HCT116 (cell line): ENCODE measurements at regions not wholly inside any gene's neighbourhood (a gene's known extent, or its start where the extent isn't known, plus 50 kb on each side); places are given as distances from the start of the nearest gene placed in this dataset.

Source experiments
- ATAC-seq: fragments of 200-7000 bp; cut with Tn5 transposase; 2 replicates; pipeline ENCODE4 v1.9.1; 2020; ENCODE audit warnings: mild to moderate bottlenecking, moderate library complexity
- BruUV-seq: library from RNA; stranded (reverse); fragments of 400-500 nt; replicated peaks from 2 replicates; lab custom pipeline; 2021; lab: Mats Ljungman, UMichigan
- CTCF ChIA-PET: fragments of 300-600 bp; sonication (Branson Sonifier 250); formaldehyde crosslinking; loops from one replicate; lab custom pipeline; 2021; ENCODE audit warnings: antibody characterized with exemption; lab: Charles Lee
- POLR2A ChIA-PET: fragments of 300-600, 350-600 bp; sonication (Branson Sonifier 250); formaldehyde crosslinking; loops from one replicate; lab custom pipeline; 2021; ENCODE audit warnings: antibody characterized with exemption; lab: Charles Lee
- RAD21 ChIA-PET, 2 experiments: fragments of 300-600 bp; sonication (Branson Sonifier 250); formaldehyde crosslinking; loops; one replicate each; lab custom pipeline; 2023; ENCODE audit warnings: low total read pairs in 2 of 2; ENCODE audit not compliant: uncharacterized antibody in 2 of 2, unreplicated experiment in 2 of 2, low non-redundant PET in 1 of 2; lab: Charles Lee
- DNase-seq: peaks from one replicate; pipeline ENCODE4 v3.0.0-alpha.2; 2010; ENCODE audit warnings: low read depth, low spot score
- H2AFZ ChIP-seq: fragments of 200-600 bp; shearing (Covaris generic), sonication (generic); 2 replicates; pipeline ENCODE4 v1.6.1; 2017; ENCODE audit warnings: low read depth, mixed run types, mixed read lengths, antibody characterized with exemption, low read length; ENCODE audit not compliant: poor library complexity, severe bottlenecking
- H3K27ac ChIP-seq: 2 replicates; pipeline ENCODE4 v1.5.1; 2012; ENCODE audit warnings: low read depth, low read length
- H3K27me3 ChIP-seq: fragments of 200-600 bp; sonication (generic); 2 replicates; pipeline ENCODE4 v1.6.1; 2016; ENCODE audit warnings: mixed run types, low read length, mixed read lengths; ENCODE audit not compliant: insufficient read depth
- H3K36me3 ChIP-seq, 2 experiments: fragments of 200-500 bp in 1 of 2; fragments of 200-600 bp in 1 of 2; sonication (Bioruptor generic) in 1 of 2; sonication (generic) in 1 of 2; 2 replicates each; pipeline versions ENCODE4 v1.5.1 to v1.6.1; 2014 to 2016; ENCODE audit warnings: low read length in 2 of 2, inconsistent platforms in 1 of 2, mixed read lengths in 1 of 2, mixed run types in 1 of 2; ENCODE audit not compliant: insufficient read depth in 2 of 2, control insufficient read depth in 1 of 2
- H3K4me1 ChIP-seq, 2 experiments: fragments of 200-600 bp in 1 of 2; sonication (generic) in 1 of 2; 2 replicates each; pipeline versions ENCODE4 v1.5.1 to v1.6.1; 2012 to 2017; ENCODE audit warnings: low read length in 2 of 2, inconsistent platforms in 1 of 2, mild to moderate bottlenecking in 1 of 2, mixed read lengths in 1 of 2, mixed run types in 1 of 2, moderate library complexity in 1 of 2; ENCODE audit not compliant: insufficient read depth in 2 of 2, control insufficient read depth in 1 of 2
- H3K4me2 ChIP-seq: fragments of 200-600 bp; sonication (generic); 2 replicates; pipeline ENCODE4 v1.6.1; 2017; ENCODE audit warnings: mixed run types, low read length, mixed read lengths
- H3K4me3 ChIP-seq, 2 experiments: fragments of 200-600 bp in 1 of 2; sonication (generic) in 1 of 2; replicated peaks in 1 of 2; 2 replicates each; pipeline ENCODE4 v1.5.1; 2011 to 2016; ENCODE audit warnings: low read length in 2 of 2, control low read depth in 1 of 2, low read depth in 1 of 2, mild to moderate bottlenecking in 1 of 2, mixed read lengths in 1 of 2, mixed run types in 1 of 2
- H3K79me2 ChIP-seq: fragments of 200-600 bp; sonication (generic); 2 replicates; pipeline ENCODE4 v1.6.1; 2017; ENCODE audit warnings: mild to moderate bottlenecking, mixed run types, low read length, moderate library complexity, mixed read lengths; ENCODE audit not compliant: insufficient read depth
- H3K9ac ChIP-seq: fragments of 200-600 bp; sonication (generic); 2 replicates; pipeline ENCODE4 v1.6.1; 2016; ENCODE audit warnings: low read length, mixed read lengths
- H3K9me2 ChIP-seq: fragments of 200-600 bp; sonication (generic), shearing (Covaris generic); 2 replicates; pipeline ENCODE4 v1.6.1; 2017; ENCODE audit warnings: mixed run types, mild to moderate bottlenecking, moderate library complexity; ENCODE audit not compliant: insufficient read depth
- H3K9me3 ChIP-seq, 2 experiments: fragments of 200-500 bp in 1 of 2; fragments of 200-600 bp in 1 of 2; sonication (Bioruptor generic) in 1 of 2; sonication (generic) in 1 of 2; 2 replicates each; pipeline ENCODE4 v1.6.1; 2014 to 2017; ENCODE audit warnings: low read length in 2 of 2, mixed read lengths in 2 of 2, inconsistent platforms in 1 of 2, low read depth in 1 of 2, mild to moderate bottlenecking in 1 of 2, mixed run types in 1 of 2, moderate library complexity in 1 of 2; ENCODE audit not compliant: control insufficient read depth in 1 of 2, insufficient read depth in 1 of 2
- H4K20me1 ChIP-seq: fragments of 200-600 bp; sonication (generic), shearing (Covaris generic); 2 replicates; pipeline ENCODE4 v1.6.1; 2017; ENCODE audit warnings: mixed run types, mild to moderate bottlenecking, moderate library complexity; ENCODE audit not compliant: insufficient read depth
- ATF3 ChIP-seq: IDR thresholded peaks from 2 replicates; pipeline ENCODE4 v1.6.1; 2012
- CBX3 ChIP-seq: IDR thresholded peaks from 2 replicates; pipeline ENCODE4 v1.6.1; 2012; ENCODE audit warnings: low read depth
- CEBPB ChIP-seq: IDR thresholded peaks from 2 replicates; pipeline ENCODE4 v1.6.1; 2012; ENCODE audit warnings: low read depth
- EZH2phosphoT487 ChIP-seq: fragments of 200-600 bp; IDR thresholded peaks from 2 replicates; pipeline ENCODE4 v1.6.1; 2018; ENCODE audit warnings: antibody characterized with exemption, borderline replicate concordance
- FOSL1 ChIP-seq: IDR thresholded peaks from 2 replicates; pipeline ENCODE4 v1.6.1; 2012; ENCODE audit warnings: low read depth
- JUND ChIP-seq: IDR thresholded peaks from 2 replicates; pipeline ENCODE4 v1.6.1; 2012
- POLR2A ChIP-seq: IDR thresholded peaks from 2 replicates; pipeline ENCODE4 v1.7.0; 2011; ENCODE audit warnings: borderline replicate concordance; ENCODE audit not compliant: insufficient read depth, insufficient read length; ENCODE audit errors: extremely low read depth
- RAD21 ChIP-seq: IDR thresholded peaks from 2 replicates; pipeline ENCODE4 v1.6.1; 2012; ENCODE audit warnings: low read depth, mild to moderate bottlenecking
- SRF ChIP-seq: IDR thresholded peaks from 2 replicates; pipeline ENCODE4 v1.6.1; 2012; ENCODE audit warnings: low read depth
- ZFX ChIP-seq: fragments of 450-650 bp; IDR thresholded peaks from 2 replicates; pipeline ENCODE4 v1.6.1; 2017
- ZNF274 ChIP-seq: fragments of 200-500 bp; sonication (Bioruptor generic); IDR thresholded peaks from 2 replicates; pipeline ENCODE4 v1.6.1; 2014; ENCODE audit warnings: mild to moderate bottlenecking, low read depth, low read length, inconsistent platforms
- intact Hi-C: fragments of 100-400 bp; cut with micrococcal nuclease; formaldehyde crosslinking; loops from 2 replicates; pipeline ENCODE4 v1.10.0; 2022
- TF ChIP-seq, protein P1 (sequence below): IDR thresholded peaks from 2 replicates; pipeline ENCODE4 v1.6.1; 2012; ENCODE audit warnings: low read depth
- TF ChIP-seq, protein P2 (sequence below): IDR thresholded peaks from 2 replicates; pipeline ENCODE4 v1.6.1; 2011; ENCODE audit warnings: mild to moderate bottlenecking, low read length, moderate library complexity; ENCODE audit not compliant: insufficient replicate concordance; ENCODE audit errors: extremely low read depth

- ATAC-seq, result no peak
- intact Hi-C loops, result no loop called here
- ChIA-PET RAD21 (no interaction called here), POLR2A (no interaction called here), CTCF (no interaction called here)
- Histone ChIP-seq H2AFZ (no peak overlapping the region), H3K9me2 (no peaks in the 10 kb centered on the region), H3K36me3 (no peaks in the 10 kb centered on the region), H4K20me1 (no peaks in the 10 kb centered on the region), H3K9me3 (no peaks in the 10 kb centered on the region), H3K9ac (no peak overlapping the region), H3K4me1 (no peaks in the 10 kb centered on the region), H3K27me3 (peaks cover 33% of the 10 kb centered on the region), H3K79me2 (no peaks in the 10 kb centered on the region), H3K4me2 (no peak overlapping the region), H3K4me3 (no peak overlapping the region), H3K27ac (no peak overlapping the region)
- no TSS peak for BruUV-seq
- no peak for DNase-seq
- TF ChIP-seq ZFX, result no peak
- no peak for TF ChIP-seq CEBPB
- TF ChIP-seq EZH2phosphoT487, result no peak
- no peak for TF ChIP-seq SRF
- TF ChIP-seq, protein P1, sequence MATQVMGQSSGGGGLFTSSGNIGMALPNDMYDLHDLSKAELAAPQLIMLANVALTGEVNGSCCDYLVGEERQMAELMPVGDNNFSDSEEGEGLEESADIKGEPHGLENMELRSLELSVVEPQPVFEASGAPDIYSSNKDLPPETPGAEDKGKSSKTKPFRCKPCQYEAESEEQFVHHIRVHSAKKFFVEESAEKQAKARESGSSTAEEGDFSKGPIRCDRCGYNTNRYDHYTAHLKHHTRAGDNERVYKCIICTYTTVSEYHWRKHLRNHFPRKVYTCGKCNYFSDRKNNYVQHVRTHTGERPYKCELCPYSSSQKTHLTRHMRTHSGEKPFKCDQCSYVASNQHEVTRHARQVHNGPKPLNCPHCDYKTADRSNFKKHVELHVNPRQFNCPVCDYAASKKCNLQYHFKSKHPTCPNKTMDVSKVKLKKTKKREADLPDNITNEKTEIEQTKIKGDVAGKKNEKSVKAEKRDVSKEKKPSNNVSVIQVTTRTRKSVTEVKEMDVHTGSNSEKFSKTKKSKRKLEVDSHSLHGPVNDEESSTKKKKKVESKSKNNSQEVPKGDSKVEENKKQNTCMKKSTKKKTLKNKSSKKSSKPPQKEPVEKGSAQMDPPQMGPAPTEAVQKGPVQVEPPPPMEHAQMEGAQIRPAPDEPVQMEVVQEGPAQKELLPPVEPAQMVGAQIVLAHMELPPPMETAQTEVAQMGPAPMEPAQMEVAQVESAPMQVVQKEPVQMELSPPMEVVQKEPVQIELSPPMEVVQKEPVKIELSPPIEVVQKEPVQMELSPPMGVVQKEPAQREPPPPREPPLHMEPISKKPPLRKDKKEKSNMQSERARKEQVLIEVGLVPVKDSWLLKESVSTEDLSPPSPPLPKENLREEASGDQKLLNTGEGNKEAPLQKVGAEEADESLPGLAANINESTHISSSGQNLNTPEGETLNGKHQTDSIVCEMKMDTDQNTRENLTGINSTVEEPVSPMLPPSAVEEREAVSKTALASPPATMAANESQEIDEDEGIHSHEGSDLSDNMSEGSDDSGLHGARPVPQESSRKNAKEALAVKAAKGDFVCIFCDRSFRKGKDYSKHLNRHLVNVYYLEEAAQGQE, result no peak
- TF ChIP-seq POLR2A, result no peak
- TF ChIP-seq JUND, result no peak
- no peak for TF ChIP-seq ZNF274
- no peak for TF ChIP-seq RAD21
- no peak for TF ChIP-seq ATF3
- no peak for TF ChIP-seq FOSL1
- TF ChIP-seq CBX3, result no peak
- TF ChIP-seq, protein P2, sequence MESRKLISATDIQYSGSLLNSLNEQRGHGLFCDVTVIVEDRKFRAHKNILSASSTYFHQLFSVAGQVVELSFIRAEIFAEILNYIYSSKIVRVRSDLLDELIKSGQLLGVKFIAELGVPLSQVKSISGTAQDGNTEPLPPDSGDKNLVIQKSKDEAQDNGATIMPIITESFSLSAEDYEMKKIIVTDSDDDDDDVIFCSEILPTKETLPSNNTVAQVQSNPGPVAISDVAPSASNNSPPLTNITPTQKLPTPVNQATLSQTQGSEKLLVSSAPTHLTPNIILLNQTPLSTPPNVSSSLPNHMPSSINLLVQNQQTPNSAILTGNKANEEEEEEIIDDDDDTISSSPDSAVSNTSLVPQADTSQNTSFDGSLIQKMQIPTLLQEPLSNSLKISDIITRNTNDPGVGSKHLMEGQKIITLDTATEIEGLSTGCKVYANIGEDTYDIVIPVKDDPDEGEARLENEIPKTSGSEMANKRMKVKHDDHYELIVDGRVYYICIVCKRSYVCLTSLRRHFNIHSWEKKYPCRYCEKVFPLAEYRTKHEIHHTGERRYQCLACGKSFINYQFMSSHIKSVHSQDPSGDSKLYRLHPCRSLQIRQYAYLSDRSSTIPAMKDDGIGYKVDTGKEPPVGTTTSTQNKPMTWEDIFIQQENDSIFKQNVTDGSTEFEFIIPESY, result no peak
Measured at GRCh38 chr20:39165099-39165498, 203.0 kb downstream of the DHX35 start.
